GM23248 (cell line): ENCODE measurements at regions not wholly inside any gene's neighbourhood (a gene's known extent, or its start where the extent isn't known, plus 50 kb on each side); places are given as distances from the start of the nearest gene placed in this dataset.

Source experiments
- DNase-seq: peaks from one replicate; pipeline ENCODE4 v3.0.0-alpha.2; 2015
- H2AFZ ChIP-seq: fragments of 200-600 bp; sonication (generic); 2 replicates; pipeline ENCODE4 v1.6.1; 2016; ENCODE audit warnings: antibody characterized with exemption
- H3F3A ChIP-seq: fragments of 200-600 bp; sonication (generic); 2 replicates; pipeline ENCODE4 v1.6.1; 2016; ENCODE audit warnings: mild to moderate bottlenecking, antibody characterized with exemption, mixed run types; ENCODE audit not compliant: insufficient read depth
- H3K27ac ChIP-seq: fragments of 200-600 bp; sonication (generic); 2 replicates; pipeline ENCODE4 v1.5.1; 2016; ENCODE audit warnings: mild to moderate bottlenecking
- H3K27me3 ChIP-seq: fragments of 200-600 bp; sonication (generic); replicated peaks from 2 replicates; pipeline ENCODE4 v1.6.1; 2016; ENCODE audit warnings: mild to moderate bottlenecking; ENCODE audit not compliant: insufficient read depth
- H3K36me3 ChIP-seq: fragments of 200-600 bp; sonication (generic); 2 replicates; pipeline ENCODE4 v1.6.1; 2016; ENCODE audit warnings: low read depth, mild to moderate bottlenecking
- H3K4me1 ChIP-seq: fragments of 200-600 bp; sonication (generic); 2 replicates; pipeline ENCODE4 v1.6.1; 2016; ENCODE audit warnings: mild to moderate bottlenecking; ENCODE audit not compliant: insufficient read depth
- H3K4me2 ChIP-seq: fragments of 200-600 bp; sonication (generic); one replicate; pipeline ENCODE4 v1.6.1; 2016; ENCODE audit warnings: mild to moderate bottlenecking; ENCODE audit not compliant: unreplicated experiment
- H3K4me3 ChIP-seq: fragments of 200-600 bp; sonication (generic); 2 replicates; pipeline ENCODE4 v1.5.1; 2016; ENCODE audit warnings: mild to moderate bottlenecking
- H3K79me2 ChIP-seq: fragments of 200-600 bp; sonication (generic); 2 replicates; pipeline ENCODE4 v1.6.1; 2016; ENCODE audit warnings: mild to moderate bottlenecking; ENCODE audit not compliant: insufficient read depth
- H3K9ac ChIP-seq: fragments of 200-600 bp; sonication (generic); 2 replicates; pipeline ENCODE4 v1.6.1; 2016; ENCODE audit warnings: mild to moderate bottlenecking
- H3K9me2 ChIP-seq: fragments of 200-600 bp; sonication (generic); 2 replicates; pipeline ENCODE4 v1.6.1; 2016; ENCODE audit warnings: mixed run types, mild to moderate bottlenecking, moderate library complexity; ENCODE audit not compliant: insufficient read depth
- H3K9me3 ChIP-seq: fragments of 200-600 bp; sonication (generic); one replicate; pipeline ENCODE4 v1.6.1; 2017; ENCODE audit warnings: low read depth
- H4K20me1 ChIP-seq: fragments of 200-600 bp; sonication (generic); 2 replicates; pipeline ENCODE4 v1.6.0; 2016; ENCODE audit not compliant: insufficient read depth
- EZH2 ChIP-seq: fragments of 200-600 bp; sonication (generic); IDR thresholded peaks from 2 replicates; pipeline ENCODE4 v1.6.1; 2018; ENCODE audit warnings: antibody characterized with exemption, mild to moderate bottlenecking; ENCODE audit not compliant: insufficient read depth, poor library complexity, severe bottlenecking
- EZH2phosphoT487 ChIP-seq: fragments of 200-600 bp; sonication (generic); IDR thresholded peaks from 2 replicates; pipeline ENCODE4 v1.6.1; 2018; ENCODE audit warnings: antibody characterized with exemption, moderate library complexity, mild to moderate bottlenecking, low read depth; ENCODE audit not compliant: insufficient read depth
- WGBS, 2 experiments: methylation state at CpG; one replicate each; pipeline ENCODE4 v1.1.6; 2015 to 2017; ENCODE audit warnings: low lambda C conversion rate in 2 of 2, low coverage in 1 of 2; ENCODE audit errors: missing lambda C conversion rate in 2 of 2; 5-methylcytosine and 5-hydroxymethylcytosine counted together
- in situ Hi-C: fragments of 300-500 bp; cut with MboI; formaldehyde crosslinking; loops from 2 replicates; pipeline ENCODE4 v1.15.0; 2020

DNA sequence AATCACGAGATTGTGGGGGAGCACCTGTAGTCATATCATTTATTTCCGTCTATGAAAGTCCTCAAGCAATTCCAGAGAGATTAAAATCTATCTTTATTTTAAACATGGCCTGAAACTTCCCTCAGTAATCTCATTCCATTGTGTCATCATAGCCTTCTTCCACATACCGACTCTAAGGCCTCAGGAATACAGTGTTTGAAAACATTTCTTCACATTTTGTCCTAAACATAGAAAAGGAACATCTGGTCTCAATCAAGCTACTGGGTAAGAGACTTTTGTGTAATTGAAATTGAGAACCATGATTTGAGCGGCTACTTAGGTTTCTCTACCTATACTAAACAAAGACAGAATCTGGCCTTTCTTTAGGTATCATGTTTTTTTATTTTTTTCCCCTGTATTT is 78.0 kb upstream of the ELMO1 start:
- WGBS, 2 experiments: 11 to 13% methylated on average over 4 of the region's 4 CpGs
- no peak overlapping the region for H3K4me3 ChIP-seq
- DNase-seq: no peak

DNA sequence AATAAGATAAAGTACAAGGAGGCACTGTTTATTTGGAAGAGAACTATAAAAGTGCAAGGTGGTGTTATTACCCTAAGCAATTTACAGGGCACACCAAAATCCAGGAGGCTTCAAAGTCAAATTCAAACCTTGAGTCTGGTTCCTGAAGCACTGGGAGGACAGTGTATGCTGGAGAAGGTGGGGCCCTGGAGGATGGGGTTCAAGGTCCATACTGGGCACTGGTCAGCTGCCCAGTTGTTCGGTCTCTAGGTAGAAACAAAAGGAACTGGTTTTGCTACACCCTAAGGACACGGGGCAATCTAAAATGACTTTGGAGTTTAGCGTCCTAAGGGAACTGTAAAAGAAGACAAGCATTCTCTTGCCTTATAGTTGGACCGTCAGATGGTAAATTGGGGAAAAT is 78.4 kb upstream of the ELMO1 start:
- Histone ChIP-seq H3K9me2 (no peaks in the 10 kb centered on the region), H3K27ac (no peak overlapping the region), H3K9me3 (no peaks in the 10 kb centered on the region), H3K4me1 (no peaks in the 10 kb centered on the region), H3K4me3 (no peak overlapping the region), H3K27me3 (no peaks in the 10 kb centered on the region), H3K4me2 (no peak overlapping the region), H3K79me2 (no peaks in the 10 kb centered on the region), H3K36me3 (no peaks in the 10 kb centered on the region), H3F3A (no peaks in the 10 kb centered on the region), H3K9ac (no peak overlapping the region), H4K20me1 (no peaks in the 10 kb centered on the region), H2AFZ (no peak overlapping the region)
- TF ChIP-seq EZH2phosphoT487: no peak
- TF ChIP-seq EZH2: no peak
- DNase-seq: no peak
- WGBS, 2 experiments: 46 to 55% methylated on average over 4 of the region's 4 CpGs
- in situ Hi-C loops: no loop called here

More for the DNA sequence above, 78.0 kb upstream of the ELMO1 start:
- H2AFZ ChIP-seq: no peak overlapping the region
- no peak overlapping the region for H3K27ac ChIP-seq
- H3K4me2 ChIP-seq: no peak overlapping the region
- TF ChIP-seq EZH2phosphoT487 (no peak), EZH2 (no peak)
- no peaks in the 10 kb centered on the region for H3K36me3 ChIP-seq
- H3K4me1 ChIP-seq: no peaks in the 10 kb centered on the region
- no peaks in the 10 kb centered on the region for H3K27me3 ChIP-seq
- H3K9me3 ChIP-seq: no peaks in the 10 kb centered on the region
- H3K9ac ChIP-seq: no peak overlapping the region
- H4K20me1 ChIP-seq: no peaks in the 10 kb centered on the region
- H3K9me2 ChIP-seq: no peaks in the 10 kb centered on the region
- in situ Hi-C loops: no loop called here
- no peaks in the 10 kb centered on the region for H3K79me2 ChIP-seq
- no peaks in the 10 kb centered on the region for H3F3A ChIP-seq

DNA sequence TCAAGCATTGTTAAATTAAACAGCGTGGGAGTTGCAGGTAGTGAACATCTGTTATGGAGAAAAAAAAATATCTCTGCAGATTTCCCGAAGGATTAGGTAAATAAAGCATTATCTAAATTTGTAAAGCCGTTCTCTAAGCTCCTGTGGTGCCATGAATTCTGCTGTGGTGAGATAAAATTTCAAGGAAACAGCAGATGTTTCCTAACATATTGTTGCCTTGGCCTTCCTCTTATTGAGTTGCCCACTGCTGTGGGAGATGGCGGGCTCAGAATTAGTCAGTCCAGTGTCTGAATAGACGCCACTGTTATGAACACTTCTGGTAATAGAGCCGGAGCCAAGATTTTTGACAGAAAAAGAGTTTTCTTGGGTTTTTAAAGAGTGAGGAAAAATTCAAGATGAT is 82.6 kb upstream of the ELMO1 start:
- Histone ChIP-seq H3K4me1 (no peaks in the 10 kb centered on the region), H3K27ac (no peak overlapping the region), H3K36me3 (no peaks in the 10 kb centered on the region), H3K27me3 (no peaks in the 10 kb centered on the region), H3K79me2 (no peaks in the 10 kb centered on the region), H3F3A (no peaks in the 10 kb centered on the region), H3K4me3 (no peak overlapping the region), H3K9me2 (no peaks in the 10 kb centered on the region), H3K9ac (no peak overlapping the region), H3K9me3 (no peaks in the 10 kb centered on the region), H3K4me2 (no peak overlapping the region), H2AFZ (no peak overlapping the region), H4K20me1 (no peaks in the 10 kb centered on the region)
- WGBS, 2 experiments: 30 to 42% methylated on average over 6 of the region's 6 CpGs
- DNase-seq: no peak
- in situ Hi-C loops: no loop called here
- TF ChIP-seq EZH2phosphoT487: no peak
- TF ChIP-seq EZH2: no peak

DNA sequence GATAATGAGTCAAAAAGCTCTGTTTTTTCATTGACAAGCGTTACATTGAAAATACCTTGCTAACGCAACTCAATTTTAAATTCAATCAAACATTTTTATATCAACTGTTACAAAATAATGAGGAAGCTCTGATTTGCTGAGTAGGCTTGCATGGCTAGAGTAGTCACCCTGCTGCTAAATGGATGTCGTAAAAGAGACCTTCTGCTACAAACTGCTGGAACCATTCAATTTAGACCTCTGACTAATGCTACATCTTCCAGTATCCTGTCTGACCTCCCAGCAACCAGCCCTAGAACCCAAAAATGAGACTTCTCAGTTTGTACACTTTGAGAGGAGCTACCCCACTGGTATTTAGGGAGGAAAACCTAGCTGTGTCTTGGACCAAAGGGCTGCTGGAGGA is 84.0 kb upstream of the ELMO1 start:
- Histone ChIP-seq H3K9me3 (no peaks in the 10 kb centered on the region), H3K36me3 (no peaks in the 10 kb centered on the region), H3K9ac (no peak overlapping the region), H3K27me3 (no peaks in the 10 kb centered on the region), H3F3A (no peaks in the 10 kb centered on the region), H3K4me3 (no peak overlapping the region), H3K4me1 (no peaks in the 10 kb centered on the region), H4K20me1 (no peaks in the 10 kb centered on the region), H3K27ac (no peak overlapping the region), H3K9me2 (no peaks in the 10 kb centered on the region), H3K79me2 (no peaks in the 10 kb centered on the region), H2AFZ (no peak overlapping the region), H3K4me2 (no peak overlapping the region)
- WGBS, 2 experiments: 24 to 30% methylated on average over 3 of the region's 3 CpGs
- in situ Hi-C loops: no loop called here
- TF ChIP-seq EZH2 (no peak), EZH2phosphoT487 (no peak)
- no peak for DNase-seq

DNA sequence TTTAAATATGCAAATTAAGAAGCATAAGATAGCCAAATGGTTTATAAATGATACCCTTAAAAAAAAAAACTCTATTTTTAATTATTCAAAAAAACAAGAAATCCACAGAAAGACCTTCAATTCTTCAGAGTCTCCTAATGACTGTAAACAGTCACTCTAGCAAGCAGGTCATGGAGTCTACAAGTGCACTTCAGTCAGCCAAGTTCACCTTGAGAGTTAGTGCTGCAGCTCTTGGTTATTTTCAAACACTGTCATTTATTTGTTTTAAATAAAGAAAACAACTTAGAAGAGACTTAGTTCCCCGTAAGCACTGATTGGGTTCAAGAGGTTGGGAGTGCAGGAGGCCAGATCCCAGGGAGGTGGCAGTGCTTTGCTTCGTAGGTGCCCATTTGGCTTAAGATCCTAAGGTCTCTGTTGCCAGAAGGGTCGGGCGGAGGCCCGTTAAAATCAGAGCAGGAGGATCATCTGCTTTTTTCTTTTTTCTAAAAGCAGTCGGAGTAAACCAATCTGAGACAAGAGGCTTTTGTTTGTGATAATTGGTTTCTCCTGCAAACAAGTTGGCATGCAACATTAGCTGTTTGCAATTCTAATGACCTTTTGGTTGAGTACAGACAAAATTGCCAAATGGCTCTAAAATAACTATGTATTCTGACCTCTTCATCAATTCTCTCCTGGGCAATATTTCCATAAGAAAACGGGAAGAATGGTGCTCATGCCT is 86.4 kb upstream of the ELMO1 start:
- TF ChIP-seq EZH2phosphoT487 (no peak), EZH2 (no peak)
- Histone ChIP-seq H3K27me3 (no peaks in the 10 kb centered on the region), H3K9ac (no peak overlapping the region), H3F3A (no peaks in the 10 kb centered on the region), H3K27ac (no peak overlapping the region), H3K79me2 (no peaks in the 10 kb centered on the region), H3K9me3 (no peaks in the 10 kb centered on the region), H3K9me2 (no peaks in the 10 kb centered on the region), H3K4me3 (no peak overlapping the region), H3K4me1 (no peaks in the 10 kb centered on the region), H4K20me1 (no peaks in the 10 kb centered on the region), H3K4me2 (no peak overlapping the region), H2AFZ (no peak overlapping the region), H3K36me3 (no peaks in the 10 kb centered on the region)
- in situ Hi-C loops: no loop called here
- WGBS, 2 experiments: 1 to 3% methylated on average over 7 of the region's 7 CpGs
- no peak for DNase-seq
